ENCODE measurements at regions not wholly inside any gene's neighbourhood (a gene's known extent, or its start where the extent isn't known, plus 50 kb on each side); places are given as distances from the start of the nearest gene placed in this dataset.

GRCh38 chr2:5995832-5996231 is 303.6 kb downstream of the SOX11 start:
- TF ChIP-seq ZFP3 (CRISPR knock-in tag; IDR thresholded peaks at IDR 0.05): no peak
- TF ChIP-seq CREB5 (CRISPR knock-in tag; IDR thresholded peaks at IDR 0.05; ENCODE audit: low read depth): no peak
- no peak for TF ChIP-seq RARB (CRISPR knock-in tag; IDR thresholded peaks at IDR 0.05)
- no peak for TF ChIP-seq POU6F1 (CRISPR knock-in tag; IDR thresholded peaks at IDR 0.05; ENCODE audit: borderline replicate concordance, low read depth)
- no peak for TF ChIP-seq TCF4 (CRISPR knock-in tag; IDR thresholded peaks at IDR 0.05; ENCODE audit: borderline replicate concordance)
- TF ChIP-seq BACH2 (CRISPR knock-in tag; IDR thresholded peaks at IDR 0.05; ENCODE audit: borderline replicate concordance): no peak
- TF ChIP-seq TOX (CRISPR knock-in tag; IDR thresholded peaks at IDR 0.05; ENCODE audit: borderline replicate concordance): no peak
- no peak for TF ChIP-seq SNAI2 (CRISPR knock-in tag; IDR thresholded peaks at IDR 0.05)
- TF ChIP-seq PPARA (CRISPR knock-in tag; IDR thresholded peaks at IDR 0.05; ENCODE audit: borderline replicate concordance): no peak
- TF ChIP-seq ESRRG (CRISPR knock-in tag; IDR thresholded peaks at IDR 0.05): no peak
- no peak for TF ChIP-seq CSDC2 (CRISPR knock-in tag; IDR thresholded peaks at IDR 0.05)
- TF ChIP-seq ZNF565 (CRISPR knock-in tag; conservative IDR thresholded peaks at IDR 0.05; ENCODE audit: low read depth): no peak
- TF ChIP-seq OSR1 (CRISPR knock-in tag; IDR thresholded peaks at IDR 0.05): no peak
- TF ChIP-seq, protein P1, sequence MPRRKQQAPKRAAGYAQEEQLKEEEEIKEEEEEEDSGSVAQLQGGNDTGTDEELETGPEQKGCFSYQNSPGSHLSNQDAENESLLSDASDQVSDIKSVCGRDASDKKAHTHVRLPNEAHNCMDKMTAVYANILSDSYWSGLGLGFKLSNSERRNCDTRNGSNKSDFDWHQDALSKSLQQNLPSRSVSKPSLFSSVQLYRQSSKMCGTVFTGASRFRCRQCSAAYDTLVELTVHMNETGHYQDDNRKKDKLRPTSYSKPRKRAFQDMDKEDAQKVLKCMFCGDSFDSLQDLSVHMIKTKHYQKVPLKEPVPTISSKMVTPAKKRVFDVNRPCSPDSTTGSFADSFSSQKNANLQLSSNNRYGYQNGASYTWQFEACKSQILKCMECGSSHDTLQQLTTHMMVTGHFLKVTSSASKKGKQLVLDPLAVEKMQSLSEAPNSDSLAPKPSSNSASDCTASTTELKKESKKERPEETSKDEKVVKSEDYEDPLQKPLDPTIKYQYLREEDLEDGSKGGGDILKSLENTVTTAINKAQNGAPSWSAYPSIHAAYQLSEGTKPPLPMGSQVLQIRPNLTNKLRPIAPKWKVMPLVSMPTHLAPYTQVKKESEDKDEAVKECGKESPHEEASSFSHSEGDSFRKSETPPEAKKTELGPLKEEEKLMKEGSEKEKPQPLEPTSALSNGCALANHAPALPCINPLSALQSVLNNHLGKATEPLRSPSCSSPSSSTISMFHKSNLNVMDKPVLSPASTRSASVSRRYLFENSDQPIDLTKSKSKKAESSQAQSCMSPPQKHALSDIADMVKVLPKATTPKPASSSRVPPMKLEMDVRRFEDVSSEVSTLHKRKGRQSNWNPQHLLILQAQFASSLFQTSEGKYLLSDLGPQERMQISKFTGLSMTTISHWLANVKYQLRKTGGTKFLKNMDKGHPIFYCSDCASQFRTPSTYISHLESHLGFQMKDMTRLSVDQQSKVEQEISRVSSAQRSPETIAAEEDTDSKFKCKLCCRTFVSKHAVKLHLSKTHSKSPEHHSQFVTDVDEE (CRISPR knock-in tag; IDR thresholded peaks at IDR 0.05): no peak
- no peak for TF ChIP-seq CSRNP3 (CRISPR knock-in tag; IDR thresholded peaks at IDR 0.05)
- no peak for TF ChIP-seq ZNF70 (CRISPR knock-in tag; IDR thresholded peaks at IDR 0.05)
- no peak for TF ChIP-seq ZC3H10 (CRISPR knock-in tag; IDR thresholded peaks at IDR 0.05)
- no peak for TF ChIP-seq ZFP30 (CRISPR knock-in tag; IDR thresholded peaks at IDR 0.05)
- TF ChIP-seq GLIS3 (CRISPR knock-in tag; IDR thresholded peaks at IDR 0.05): no peak
- ATAC-seq: no peak

GRCh38 chr2:6008186-6008585 is 316.0 kb downstream of the SOX11 start:
- ATAC-seq: no peak
- TF ChIP-seq CSDC2 (CRISPR knock-in tag; IDR thresholded peaks at IDR 0.05) (no peak), TCF4 (CRISPR knock-in tag; IDR thresholded peaks at IDR 0.05; ENCODE audit: borderline replicate concordance) (no peak), POU6F1 (CRISPR knock-in tag; IDR thresholded peaks at IDR 0.05; ENCODE audit: borderline replicate concordance, low read depth) (no peak), ZNF565 (CRISPR knock-in tag; conservative IDR thresholded peaks at IDR 0.05; ENCODE audit: low read depth) (no peak), ARNTL (CRISPR knock-in tag; IDR thresholded peaks at IDR 0.05; ENCODE audit: borderline replicate concordance, low read depth) (no peak), ZC3H10 (CRISPR knock-in tag; IDR thresholded peaks at IDR 0.05) (no peak), TOX (CRISPR knock-in tag; IDR thresholded peaks at IDR 0.05; ENCODE audit: borderline replicate concordance) (no peak), ZNF8 (CRISPR knock-in tag; IDR thresholded peaks at IDR 0.05) (no peak), BACH2 (CRISPR knock-in tag; IDR thresholded peaks at IDR 0.05; ENCODE audit: borderline replicate concordance) (no peak), PATZ1 (CRISPR knock-in tag; IDR thresholded peaks at IDR 0.05; ENCODE audit: borderline replicate concordance) (no peak), CSRNP3 (CRISPR knock-in tag; IDR thresholded peaks at IDR 0.05) (no peak), ISL1 (CRISPR knock-in tag; IDR thresholded peaks at IDR 0.05) (no peak)
- TF ChIP-seq, protein P1 (CRISPR knock-in tag; IDR thresholded peaks at IDR 0.05): no peak

Measured in SK-N-SH treated with all-trans-retinoic acid at 6 μM for 48 hours (cell line).